ENCODE measurements at regions not wholly inside any gene's neighbourhood (a gene's known extent, or its start where the extent isn't known, plus 50 kb on each side); places are given as distances from the start of the nearest gene placed in this dataset.

- Histone ChIP-seq H3K9me3 (peaks cover 0 to 20% (median 0%) of the 10 kb centered on the region in 12 donors), H3K4me1 (no peaks in the 10 kb centered on the region), H3K36me3 (no peaks in the 10 kb centered on the region), H3K4me3 (no peak overlapping the region), H3K27ac (no peak overlapping the region), H3K27me3 (no peaks in the 10 kb centered on the region)
- no peak for DNase-seq
- intact Hi-C loops (cut with DNase I), result no loop called here
- ATAC-seq, result no peak
- 17 to 25% (median 22%) methylated on average over 2 of the region's 2 CpGs for WGBS, 4 donors
- TF ChIP-seq CTCF (IDR thresholded peaks at IDR 0.05), result peak in 3 of 12 donors; percentile 7 to 35 (median 28)
- no peak for TF ChIP-seq POLR2A (IDR thresholded peaks at IDR 0.05)
Observed at GRCh38 chr5:174816858-174817257, 92.5 kb downstream of the MSX2 start.

GRCh38 chr5:174811438-174811837 lies 87.1 kb downstream of the MSX2 start:
- TF ChIP-seq CTCF (IDR thresholded peaks at IDR 0.05) (no peak), POLR2A (IDR thresholded peaks at IDR 0.05) (no peak)
- DNase-seq, result no peak
- peaks cover 0 to 13% (median 0%) of the 10 kb centered on the region in 12 donors for H3K9me3 ChIP-seq
- no peaks in the 10 kb centered on the region for H3K36me3 ChIP-seq
- intact Hi-C loops (cut with DNase I), result no loop called here
- H3K4me1 ChIP-seq, result no peaks in the 10 kb centered on the region
- no peak overlapping the region for H3K27ac ChIP-seq
- ATAC-seq, result no peak
- H3K4me3 ChIP-seq, result no peak overlapping the region
- 84 to 94% (median 88%) methylated on average over 1 of the region's 1 CpG for WGBS, 4 donors
- no peaks in the 10 kb centered on the region for H3K27me3 ChIP-seq

- 73 to 93% (median 90%) methylated on average over 2 of the region's 2 CpGs for WGBS, 4 donors
- TF ChIP-seq CTCF (IDR thresholded peaks at IDR 0.05), result no peak
- no peak for TF ChIP-seq POLR2A (IDR thresholded peaks at IDR 0.05)
- intact Hi-C loops (cut with DNase I), result no loop called here
- no peaks in the 10 kb centered on the region for H3K4me1 ChIP-seq
- H3K27me3 ChIP-seq, result no peaks in the 10 kb centered on the region
- DNase-seq (no peak), ATAC-seq (no peak)
- peaks cover 0 to 9% (median 0%) of the 10 kb centered on the region in 12 donors for H3K9me3 ChIP-seq
- H3K4me3 ChIP-seq, result no peak overlapping the region
- no peaks in the 10 kb centered on the region for H3K36me3 ChIP-seq
- no peak overlapping the region for H3K27ac ChIP-seq
Observed at GRCh38 chr5:174810796-174811195, 86.4 kb downstream of the MSX2 start.

- no peaks in the 10 kb centered on the region for H3K4me1 ChIP-seq
- no peak overlapping the region for H3K27ac ChIP-seq
- no peak for TF ChIP-seq CTCF (IDR thresholded peaks at IDR 0.05)
- no peak for TF ChIP-seq POLR2A (IDR thresholded peaks at IDR 0.05)
- WGBS, 4 donors, result 58 to 64% (median 60%) methylated on average over 4 of the region's 4 CpGs
- DNase-seq, result no peak
- peaks cover 0 to 7% (median 0%) of the 10 kb centered on the region in 12 donors for H3K9me3 ChIP-seq
- no peak overlapping the region for H3K4me3 ChIP-seq
- ATAC-seq, result no peak
- H3K27me3 ChIP-seq, result no peaks in the 10 kb centered on the region
- H3K36me3 ChIP-seq, result no peaks in the 10 kb centered on the region
- intact Hi-C loops (cut with DNase I), result no loop called here
Observed at GRCh38 chr5:174807471-174807870, 83.1 kb downstream of the MSX2 start.

Data from heart left ventricle (tissue), 16 donors.